ENCODE measurements at regions not wholly inside any gene's neighbourhood (a gene's known extent, or its start where the extent isn't known, plus 50 kb on each side); places are given as distances from the start of the nearest gene placed in this dataset.
"Not testable (repeated sequence)": the region's sequence is repeated elsewhere in the genome, so short reads cannot be mapped to it uniquely, and the experiment has no call there.

DNA sequence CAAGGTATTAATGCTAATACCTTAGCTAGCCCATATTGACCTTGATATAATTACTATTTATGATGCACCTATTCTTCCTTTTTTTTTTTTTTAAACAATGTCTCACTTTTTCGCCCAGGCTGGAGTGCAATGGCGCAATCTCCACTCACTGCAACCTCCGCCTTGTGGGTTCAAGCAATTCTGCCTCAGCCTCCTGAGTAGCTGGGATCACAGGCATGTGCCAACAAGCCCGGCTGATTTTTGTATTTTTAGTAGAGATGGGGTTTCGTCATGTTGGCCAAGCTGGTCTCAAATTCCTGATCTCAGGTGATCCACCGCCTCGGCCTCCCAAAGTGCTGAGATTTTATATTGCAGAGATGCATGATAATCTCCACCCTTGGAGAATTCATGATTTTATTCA, 1028.0 kb downstream of the MAT2B start:
- TF ChIP-seq IRF2 (CRISPR knock-in tag; IDR thresholded peaks at IDR 0.05; ENCODE audit: borderline replicate concordance, low read depth); FOXJ3 (CRISPR knock-in tag; IDR thresholded peaks at IDR 0.05; ENCODE audit: borderline replicate concordance); NFYB (CRISPR knock-in tag; conservative IDR thresholded peaks at IDR 0.05; ENCODE audit: low read depth); FOXP1 (CRISPR knock-in tag; IDR thresholded peaks at IDR 0.05; ENCODE audit: borderline replicate concordance); NR2C2 (CRISPR knock-in tag; IDR thresholded peaks at IDR 0.05): not testable (repeated sequence)
- TF ChIP-seq, protein P1, sequence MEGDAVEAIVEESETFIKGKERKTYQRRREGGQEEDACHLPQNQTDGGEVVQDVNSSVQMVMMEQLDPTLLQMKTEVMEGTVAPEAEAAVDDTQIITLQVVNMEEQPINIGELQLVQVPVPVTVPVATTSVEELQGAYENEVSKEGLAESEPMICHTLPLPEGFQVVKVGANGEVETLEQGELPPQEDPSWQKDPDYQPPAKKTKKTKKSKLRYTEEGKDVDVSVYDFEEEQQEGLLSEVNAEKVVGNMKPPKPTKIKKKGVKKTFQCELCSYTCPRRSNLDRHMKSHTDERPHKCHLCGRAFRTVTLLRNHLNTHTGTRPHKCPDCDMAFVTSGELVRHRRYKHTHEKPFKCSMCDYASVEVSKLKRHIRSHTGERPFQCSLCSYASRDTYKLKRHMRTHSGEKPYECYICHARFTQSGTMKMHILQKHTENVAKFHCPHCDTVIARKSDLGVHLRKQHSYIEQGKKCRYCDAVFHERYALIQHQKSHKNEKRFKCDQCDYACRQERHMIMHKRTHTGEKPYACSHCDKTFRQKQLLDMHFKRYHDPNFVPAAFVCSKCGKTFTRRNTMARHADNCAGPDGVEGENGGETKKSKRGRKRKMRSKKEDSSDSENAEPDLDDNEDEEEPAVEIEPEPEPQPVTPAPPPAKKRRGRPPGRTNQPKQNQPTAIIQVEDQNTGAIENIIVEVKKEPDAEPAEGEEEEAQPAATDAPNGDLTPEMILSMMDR (IDR thresholded peaks at IDR 0.05) = not testable (repeated sequence)
- TF ChIP-seq, protein P2, sequence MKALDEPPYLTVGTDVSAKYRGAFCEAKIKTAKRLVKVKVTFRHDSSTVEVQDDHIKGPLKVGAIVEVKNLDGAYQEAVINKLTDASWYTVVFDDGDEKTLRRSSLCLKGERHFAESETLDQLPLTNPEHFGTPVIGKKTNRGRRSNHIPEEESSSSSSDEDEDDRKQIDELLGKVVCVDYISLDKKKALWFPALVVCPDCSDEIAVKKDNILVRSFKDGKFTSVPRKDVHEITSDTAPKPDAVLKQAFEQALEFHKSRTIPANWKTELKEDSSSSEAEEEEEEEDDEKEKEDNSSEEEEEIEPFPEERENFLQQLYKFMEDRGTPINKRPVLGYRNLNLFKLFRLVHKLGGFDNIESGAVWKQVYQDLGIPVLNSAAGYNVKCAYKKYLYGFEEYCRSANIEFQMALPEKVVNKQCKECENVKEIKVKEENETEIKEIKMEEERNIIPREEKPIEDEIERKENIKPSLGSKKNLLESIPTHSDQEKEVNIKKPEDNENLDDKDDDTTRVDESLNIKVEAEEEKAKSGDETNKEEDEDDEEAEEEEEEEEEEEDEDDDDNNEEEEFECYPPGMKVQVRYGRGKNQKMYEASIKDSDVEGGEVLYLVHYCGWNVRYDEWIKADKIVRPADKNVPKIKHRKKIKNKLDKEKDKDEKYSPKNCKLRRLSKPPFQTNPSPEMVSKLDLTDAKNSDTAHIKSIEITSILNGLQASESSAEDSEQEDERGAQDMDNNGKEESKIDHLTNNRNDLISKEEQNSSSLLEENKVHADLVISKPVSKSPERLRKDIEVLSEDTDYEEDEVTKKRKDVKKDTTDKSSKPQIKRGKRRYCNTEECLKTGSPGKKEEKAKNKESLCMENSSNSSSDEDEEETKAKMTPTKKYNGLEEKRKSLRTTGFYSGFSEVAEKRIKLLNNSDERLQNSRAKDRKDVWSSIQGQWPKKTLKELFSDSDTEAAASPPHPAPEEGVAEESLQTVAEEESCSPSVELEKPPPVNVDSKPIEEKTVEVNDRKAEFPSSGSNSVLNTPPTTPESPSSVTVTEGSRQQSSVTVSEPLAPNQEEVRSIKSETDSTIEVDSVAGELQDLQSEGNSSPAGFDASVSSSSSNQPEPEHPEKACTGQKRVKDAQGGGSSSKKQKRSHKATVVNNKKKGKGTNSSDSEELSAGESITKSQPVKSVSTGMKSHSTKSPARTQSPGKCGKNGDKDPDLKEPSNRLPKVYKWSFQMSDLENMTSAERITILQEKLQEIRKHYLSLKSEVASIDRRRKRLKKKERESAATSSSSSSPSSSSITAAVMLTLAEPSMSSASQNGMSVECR (CRISPR knock-in tag; IDR thresholded peaks at IDR 0.05; ENCODE audit: borderline replicate concordance) = not testable (repeated sequence)
